ENCODE measurements at regions not wholly inside any gene's neighbourhood (a gene's known extent, or its start where the extent isn't known, plus 50 kb on each side); places are given as distances from the start of the nearest gene placed in this dataset.

- no peak for TF ChIP-seq CTBP2 (IDR thresholded peaks at IDR 0.05; ENCODE audit: borderline replicate concordance, insufficient read depth, insufficient read length, low read length)
- TF ChIP-seq CREB1 (IDR thresholded peaks at IDR 0.05) = no peak
- no peak for TF ChIP-seq E2F6 (IDR thresholded peaks at IDR 0.05)
- no peak for TF ChIP-seq RXRA (IDR thresholded peaks at IDR 0.05; ENCODE audit: insufficient read depth, low read depth, low read length)
- TF ChIP-seq BRCA1 (IDR thresholded peaks at IDR 0.05; ENCODE audit: low read depth, low read length) = no peak
- no peak for TF ChIP-seq TBP (IDR thresholded peaks at IDR 0.05; ENCODE audit: low read depth, low read length)
- TF ChIP-seq HDAC6 (IDR thresholded peaks at IDR 0.05; ENCODE audit: low read depth, low read length) = no peak
Measured at GRCh38 chr15:93861956-93862741, 369.2 kb upstream of the MCTP2 start (continued).

Data from H1 (cell line).